ENCODE measurements at regions not wholly inside any gene's neighbourhood (a gene's known extent, or its start where the extent isn't known, plus 50 kb on each side); places are given as distances from the start of the nearest gene placed in this dataset.

DNA sequence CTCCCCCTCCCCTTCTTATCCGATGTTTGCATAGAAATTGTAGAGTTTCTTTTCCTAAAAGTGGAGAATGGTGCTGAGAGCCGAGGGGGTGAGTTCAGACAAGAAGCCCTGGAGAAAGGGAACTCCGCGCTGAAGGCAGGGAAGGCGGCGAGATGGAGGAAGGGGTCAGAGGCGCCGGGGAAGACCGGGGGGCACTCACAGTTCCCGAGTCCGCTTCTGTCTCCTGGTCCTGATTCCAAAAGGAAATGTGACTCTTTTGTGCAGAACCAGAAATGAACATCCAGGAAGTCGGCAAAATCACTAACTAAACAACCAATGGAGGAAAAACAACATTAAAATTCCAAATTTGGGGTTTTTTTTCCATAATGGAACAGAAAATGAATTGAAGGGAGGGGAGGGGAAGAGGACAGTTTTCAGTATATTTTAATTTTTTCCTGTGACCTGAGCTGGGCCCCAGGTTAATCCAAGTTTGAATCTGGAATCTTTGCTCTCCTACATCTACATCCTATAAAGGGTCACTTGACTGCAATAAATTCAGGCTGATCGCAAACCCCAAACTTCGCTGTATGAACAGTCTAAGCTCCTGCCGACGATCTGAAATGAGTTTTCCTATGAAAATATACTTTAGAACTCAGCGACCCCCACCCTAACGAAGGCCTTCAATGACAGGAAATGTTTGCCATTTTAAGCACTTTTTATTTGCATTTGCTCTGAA is 252.3 kb downstream of the C16orf95 start:
- H3K9me3 ChIP-seq (ENCODE audit: control insufficient read depth in 2 of 3, insufficient read depth in 1 of 3, low read length in 3 of 3), result no peaks in the 10 kb centered on the region
- DNase-seq (no peak), FAIRE-seq (no peak)
- H3K4me1 ChIP-seq (ENCODE audit: control insufficient read depth in 2 of 3, insufficient read depth in 2 of 3, low read depth in 1 of 3, low read length in 3 of 3), result peaks cover 0 to 5% (median 2%) of the 10 kb centered on the region in 3 donors
- intact Hi-C loops (cut with DNase I), result loop anchor here (5.0 kb wide), 1 partner anchor 498 kb away; the partner anchor contains the start of gene FOXC2
- TF ChIP-seq, protein P1, sequence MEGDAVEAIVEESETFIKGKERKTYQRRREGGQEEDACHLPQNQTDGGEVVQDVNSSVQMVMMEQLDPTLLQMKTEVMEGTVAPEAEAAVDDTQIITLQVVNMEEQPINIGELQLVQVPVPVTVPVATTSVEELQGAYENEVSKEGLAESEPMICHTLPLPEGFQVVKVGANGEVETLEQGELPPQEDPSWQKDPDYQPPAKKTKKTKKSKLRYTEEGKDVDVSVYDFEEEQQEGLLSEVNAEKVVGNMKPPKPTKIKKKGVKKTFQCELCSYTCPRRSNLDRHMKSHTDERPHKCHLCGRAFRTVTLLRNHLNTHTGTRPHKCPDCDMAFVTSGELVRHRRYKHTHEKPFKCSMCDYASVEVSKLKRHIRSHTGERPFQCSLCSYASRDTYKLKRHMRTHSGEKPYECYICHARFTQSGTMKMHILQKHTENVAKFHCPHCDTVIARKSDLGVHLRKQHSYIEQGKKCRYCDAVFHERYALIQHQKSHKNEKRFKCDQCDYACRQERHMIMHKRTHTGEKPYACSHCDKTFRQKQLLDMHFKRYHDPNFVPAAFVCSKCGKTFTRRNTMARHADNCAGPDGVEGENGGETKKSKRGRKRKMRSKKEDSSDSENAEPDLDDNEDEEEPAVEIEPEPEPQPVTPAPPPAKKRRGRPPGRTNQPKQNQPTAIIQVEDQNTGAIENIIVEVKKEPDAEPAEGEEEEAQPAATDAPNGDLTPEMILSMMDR (IDR thresholded peaks at IDR 0.05; ENCODE audit: borderline replicate concordance, extremely low read depth, insufficient read depth), result no peak
- peak overlapping the region; percentile 38 to 86 for H3K27ac ChIP-seq (ENCODE audit: low read depth in 2 of 2, low read length in 2 of 2)
- peak overlapping the region; percentile 34 to 76 (median 47) for H3K4me3 ChIP-seq (ENCODE audit: low read length in 3 of 3)
- H3K27me3 ChIP-seq (ENCODE audit: control insufficient read depth, insufficient read depth, low read length), result no peaks in the 10 kb centered on the region
- peak overlapping the region; percentile 12 to 58 (median 46) for H3K9ac ChIP-seq (ENCODE audit: low read length in 3 of 3)
- H3K36me3 ChIP-seq (ENCODE audit: control insufficient read depth in 2 of 3, insufficient read depth in 3 of 3, low read length in 3 of 3), result no peaks in the 10 kb centered on the region

DNA sequence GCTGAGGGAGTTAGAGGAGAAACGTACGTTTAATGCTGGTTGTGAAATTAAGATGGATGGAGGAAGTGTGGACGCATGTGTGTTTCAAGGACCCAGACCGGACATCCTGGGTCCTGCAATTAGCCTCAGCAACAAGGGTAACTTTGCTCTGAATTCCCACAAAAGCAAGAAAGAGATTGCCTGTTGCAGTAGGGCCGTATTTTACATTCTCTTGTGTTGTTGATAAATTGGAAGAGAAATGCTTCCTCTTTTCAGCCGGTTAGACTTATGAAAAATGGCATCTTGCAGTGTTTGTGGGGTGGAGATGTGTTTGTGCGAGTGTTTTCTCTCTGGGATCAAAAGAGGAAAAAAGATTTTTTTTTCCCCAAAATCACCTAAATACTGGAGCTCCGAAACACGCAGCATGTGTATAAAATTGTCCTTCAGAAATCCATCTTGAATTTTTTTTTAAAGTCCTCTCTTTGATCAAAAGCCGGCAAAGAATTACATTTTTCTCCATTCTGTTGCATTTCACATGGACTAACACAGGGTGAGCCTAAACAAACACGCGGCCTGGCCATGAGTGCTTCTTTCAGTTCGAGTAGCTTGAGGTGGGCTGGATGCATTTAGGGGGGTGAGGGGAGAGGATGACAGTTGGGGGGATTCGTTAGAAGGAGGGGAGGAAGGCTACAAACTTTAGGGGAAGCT is 251.6 kb downstream of the C16orf95 start:
- TF ChIP-seq, protein P1 (IDR thresholded peaks at IDR 0.05; ENCODE audit: borderline replicate concordance, extremely low read depth, insufficient read depth), result no peak
- peak in 1 of 5 donors; percentile 76 for DNase-seq
- peaks cover 0 to 2% (median 2%) of the 10 kb centered on the region in 3 donors for H3K4me1 ChIP-seq (ENCODE audit: control insufficient read depth in 2 of 3, insufficient read depth in 2 of 3, low read depth in 1 of 3, low read length in 3 of 3)
- H3K9ac ChIP-seq (ENCODE audit: low read length in 3 of 3), result peak overlapping the region; percentile 3 to 58 (median 46)
- peak overlapping the region; percentile 10 to 86 for H3K27ac ChIP-seq (ENCODE audit: low read depth in 2 of 2, low read length in 2 of 2)
- intact Hi-C loops (cut with DNase I), result no loop called here
- no peaks in the 10 kb centered on the region for H3K36me3 ChIP-seq (ENCODE audit: control insufficient read depth in 2 of 3, insufficient read depth in 3 of 3, low read length in 3 of 3)
- no peak for FAIRE-seq
- no peaks in the 10 kb centered on the region for H3K27me3 ChIP-seq (ENCODE audit: control insufficient read depth, insufficient read depth, low read length)
- no peaks in the 10 kb centered on the region for H3K9me3 ChIP-seq (ENCODE audit: control insufficient read depth in 2 of 3, insufficient read depth in 1 of 3, low read length in 3 of 3)
- H3K4me3 ChIP-seq (ENCODE audit: low read length in 3 of 3), result peak overlapping the region; percentile 34 to 76 (median 47)

DNA sequence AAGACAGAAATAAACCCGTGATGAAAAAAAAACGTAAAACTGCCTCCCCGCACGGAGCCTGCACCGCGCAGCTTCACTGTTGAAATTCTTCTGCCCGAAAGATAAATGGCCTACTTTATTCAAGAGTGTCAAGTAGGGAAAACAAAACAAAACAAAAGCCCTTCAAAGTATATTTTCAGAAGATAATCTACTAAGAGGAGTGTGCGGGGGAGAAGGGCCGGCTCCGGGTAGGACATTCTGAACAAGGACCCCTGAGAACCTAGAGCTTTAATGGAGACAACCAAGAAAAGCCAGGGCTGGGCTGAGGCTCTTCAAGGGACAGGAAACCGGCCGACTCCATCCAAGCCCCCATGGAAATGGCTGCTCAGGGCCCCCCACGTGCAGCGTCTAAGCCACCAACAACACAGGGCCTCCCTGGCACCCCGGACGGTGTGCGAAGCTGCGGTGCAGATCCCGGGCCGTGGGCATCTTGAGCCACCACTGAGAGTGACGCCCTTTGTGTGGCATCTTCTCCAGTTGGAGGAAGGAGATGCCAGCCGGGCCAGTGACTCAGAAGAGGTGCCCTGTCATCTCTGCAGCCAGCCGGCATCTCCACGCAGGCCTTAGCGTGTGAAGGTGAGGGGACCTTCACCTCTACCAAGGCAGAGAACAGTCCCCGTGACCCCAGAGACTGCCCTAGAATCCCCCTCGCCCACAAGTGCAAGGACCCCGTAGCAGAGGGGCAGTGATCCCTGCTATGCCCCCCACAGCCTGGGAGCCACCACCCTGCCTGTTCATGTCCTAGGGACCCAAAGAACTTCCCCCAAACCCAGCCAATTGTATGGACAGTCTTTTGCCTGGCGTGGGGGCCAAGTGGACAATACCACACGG is 250.8 kb downstream of the C16orf95 start:
- H3K4me3 ChIP-seq (ENCODE audit: low read length in 3 of 3), result peak overlapping the region in 1 of 3 donors; percentile 47
- H3K36me3 ChIP-seq (ENCODE audit: control insufficient read depth in 2 of 3, insufficient read depth in 3 of 3, low read length in 3 of 3), result no peaks in the 10 kb centered on the region
- no peaks in the 10 kb centered on the region for H3K27me3 ChIP-seq (ENCODE audit: control insufficient read depth, insufficient read depth, low read length)
- DNase-seq, result peak in 4 of 5 donors; percentile 71 to 80 (median 74)
- H3K4me1 ChIP-seq (ENCODE audit: control insufficient read depth in 2 of 3, insufficient read depth in 2 of 3, low read depth in 1 of 3, low read length in 3 of 3), result peaks cover 0 to 2% (median 0%) of the 10 kb centered on the region in 3 donors
- TF ChIP-seq, protein P1 (IDR thresholded peaks at IDR 0.05; ENCODE audit: borderline replicate concordance, extremely low read depth, insufficient read depth), result no peak
- no peak overlapping the region for H3K9ac ChIP-seq (ENCODE audit: low read length in 3 of 3)
- FAIRE-seq, result no peak
- intact Hi-C loops (cut with DNase I), result no loop called here
- no peaks in the 10 kb centered on the region for H3K9me3 ChIP-seq (ENCODE audit: control insufficient read depth in 2 of 3, insufficient read depth in 1 of 3, low read length in 3 of 3)
- H3K27ac ChIP-seq (ENCODE audit: low read depth in 2 of 2, low read length in 2 of 2), result peak overlapping the region; percentile 57 to 86

Measured in kidney (tissue), 13 donors.